ENCODE measurements at regions not wholly inside any gene's neighbourhood (a gene's known extent, or its start where the extent isn't known, plus 50 kb on each side); places are given as distances from the start of the nearest gene placed in this dataset.

DNA sequence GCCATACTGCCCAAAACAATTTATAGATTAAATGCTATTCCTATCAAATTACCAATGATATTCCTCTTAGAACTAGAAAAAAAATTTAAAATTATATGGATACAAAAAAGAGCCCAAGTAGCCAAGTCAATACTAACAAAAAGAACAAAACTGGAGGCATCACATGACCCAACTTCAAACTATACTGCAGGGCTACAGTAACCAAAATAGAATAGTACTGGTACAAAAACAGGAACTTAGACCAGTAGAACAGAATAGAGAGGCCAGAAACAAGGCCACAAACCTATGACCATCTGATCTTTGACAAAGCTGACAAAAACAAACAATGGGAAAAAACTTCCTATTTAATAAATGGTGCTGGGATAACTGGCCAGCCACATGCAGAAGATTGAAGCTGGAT lies 86.1 kb upstream of the KYNU start:
- Histone ChIP-seq H3K79me2 (ENCODE audit: control insufficient read depth, insufficient read depth, low read length) (no peaks in the 10 kb centered on the region), H3K27me3 (replicated peaks in 1 of 4; ENCODE audit: control extremely low read depth in 1 of 4, control insufficient read depth in 3 of 4, insufficient read depth in 4 of 4, low read length in 3 of 4) (no peaks in the 10 kb centered on the region), H3K4me2 (replicated peaks; ENCODE audit: low read depth, low read length, poor library complexity, severe bottlenecking) (no peak overlapping the region), H3K36me3 (replicated peaks in 1 of 2; ENCODE audit: control extremely low read depth in 1 of 2, control insufficient read depth in 1 of 2, extremely low read depth in 1 of 2, insufficient read depth in 2 of 2, low read length in 1 of 2) (no peaks in the 10 kb centered on the region), H3K9me3 (ENCODE audit: control extremely low read depth in 1 of 3, control insufficient read depth in 2 of 3, insufficient read depth in 1 of 3, low read length in 2 of 3) (no peaks in the 10 kb centered on the region), H3K9ac (ENCODE audit: low read length) (no peak overlapping the region), H3K27ac (ENCODE audit: low read length in 2 of 2) (no peak overlapping the region), H3K4me1 (ENCODE audit: control insufficient read depth in 2 of 2, insufficient read depth in 2 of 2, low read length in 2 of 2) (no peaks in the 10 kb centered on the region), H3K4me3 (ENCODE audit: control extremely low read depth in 1 of 5, extremely low read depth in 1 of 5, insufficient read depth in 1 of 5, low read depth in 2 of 5, low read length in 4 of 5) (no peak overlapping the region), H2AFZ (ENCODE audit: insufficient read depth, low read depth, low read length, poor library complexity, severe bottlenecking) (no peak overlapping the region), H4K20me1 (ENCODE audit: control insufficient read depth, insufficient read depth, low read length, poor library complexity, severe bottlenecking) (no peaks in the 10 kb centered on the region)
- no peak for TF ChIP-seq EZH2 (IDR thresholded peaks at IDR 0.05; ENCODE audit: borderline replicate concordance, insufficient read depth, low read depth, low read length, poor library complexity, severe bottlenecking)
- TF ChIP-seq, protein P1, sequence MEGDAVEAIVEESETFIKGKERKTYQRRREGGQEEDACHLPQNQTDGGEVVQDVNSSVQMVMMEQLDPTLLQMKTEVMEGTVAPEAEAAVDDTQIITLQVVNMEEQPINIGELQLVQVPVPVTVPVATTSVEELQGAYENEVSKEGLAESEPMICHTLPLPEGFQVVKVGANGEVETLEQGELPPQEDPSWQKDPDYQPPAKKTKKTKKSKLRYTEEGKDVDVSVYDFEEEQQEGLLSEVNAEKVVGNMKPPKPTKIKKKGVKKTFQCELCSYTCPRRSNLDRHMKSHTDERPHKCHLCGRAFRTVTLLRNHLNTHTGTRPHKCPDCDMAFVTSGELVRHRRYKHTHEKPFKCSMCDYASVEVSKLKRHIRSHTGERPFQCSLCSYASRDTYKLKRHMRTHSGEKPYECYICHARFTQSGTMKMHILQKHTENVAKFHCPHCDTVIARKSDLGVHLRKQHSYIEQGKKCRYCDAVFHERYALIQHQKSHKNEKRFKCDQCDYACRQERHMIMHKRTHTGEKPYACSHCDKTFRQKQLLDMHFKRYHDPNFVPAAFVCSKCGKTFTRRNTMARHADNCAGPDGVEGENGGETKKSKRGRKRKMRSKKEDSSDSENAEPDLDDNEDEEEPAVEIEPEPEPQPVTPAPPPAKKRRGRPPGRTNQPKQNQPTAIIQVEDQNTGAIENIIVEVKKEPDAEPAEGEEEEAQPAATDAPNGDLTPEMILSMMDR (IDR thresholded peaks at IDR 0.05): no peak
- Mint-ChIP-seq H3K27me3 (no peaks in the 10 kb centered on the region), H3K4me1 (peaks cover 7% of the 10 kb centered on the region), H3K9me3 (ENCODE audit: insufficient read depth) (peaks cover 3% of the 10 kb centered on the region), H3K27ac (no peak overlapping the region), H3K4me3 (no peak overlapping the region)
- ATAC-seq (ENCODE audit: low read depth): no peak
- POLR2A ChIA-PET: no interaction called here
- no peak for DNase-seq
- intact Hi-C loops (cut with micrococcal nuclease): no loop called here
- CTCF ChIA-PET: no interaction called here

DNA sequence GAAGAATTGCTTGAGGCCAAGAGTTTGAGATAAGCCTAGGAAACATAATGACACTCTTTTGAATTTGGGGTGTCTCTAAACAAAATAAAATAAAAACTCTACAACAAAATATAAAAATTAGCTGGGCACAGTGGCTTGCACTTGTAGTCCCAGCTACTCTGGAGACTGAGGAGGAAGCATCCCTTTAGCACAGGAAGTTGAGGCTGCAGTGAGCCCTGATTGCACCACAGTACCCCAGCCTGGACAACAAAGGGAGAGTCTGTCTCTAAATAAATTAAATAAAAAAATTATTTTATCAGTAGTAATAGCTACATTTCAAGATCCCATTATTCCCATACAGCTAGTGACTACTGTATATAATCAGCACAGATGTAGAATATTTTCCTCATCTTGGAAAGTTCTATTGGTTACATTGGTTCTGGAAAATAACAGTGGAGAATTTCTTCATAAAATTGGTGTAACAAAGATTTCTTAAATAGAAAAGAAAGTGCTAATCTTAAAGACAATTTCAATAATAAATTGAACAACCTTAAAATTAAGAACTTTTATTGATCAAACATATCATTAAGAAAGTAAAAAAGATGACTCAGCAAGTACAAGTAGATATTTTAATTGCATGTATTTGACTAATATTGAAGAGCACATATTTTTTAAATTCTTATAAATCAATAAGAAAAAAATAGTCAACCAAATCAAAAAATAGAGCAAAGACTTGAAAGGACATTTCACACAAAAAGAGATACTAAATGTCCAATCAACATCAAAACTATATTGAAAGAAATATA lies 90.4 kb upstream of the KYNU start:
- H3K9me3 Mint-ChIP-seq (ENCODE audit: insufficient read depth): no peaks in the 10 kb centered on the region
- intact Hi-C loops (cut with micrococcal nuclease): no loop called here
- H2AFZ ChIP-seq (ENCODE audit: insufficient read depth, low read depth, low read length, poor library complexity, severe bottlenecking): no peak overlapping the region
- CTCF ChIA-PET: no interaction called here
- H3K4me1 Mint-ChIP-seq: peaks cover 7% of the 10 kb centered on the region
- H3K4me2 ChIP-seq (replicated peaks; ENCODE audit: low read depth, low read length, poor library complexity, severe bottlenecking): no peak overlapping the region
- no peaks in the 10 kb centered on the region for H3K27me3 Mint-ChIP-seq
- no peak for ATAC-seq (ENCODE audit: low read depth)
- no peak overlapping the region for H3K27ac ChIP-seq (ENCODE audit: low read length in 2 of 2)
- no peak overlapping the region for H3K9ac ChIP-seq (ENCODE audit: low read length)
- no peak overlapping the region for H3K4me3 ChIP-seq (ENCODE audit: control extremely low read depth in 1 of 5, extremely low read depth in 1 of 5, insufficient read depth in 1 of 5, low read depth in 2 of 5, low read length in 4 of 5)
- no peaks in the 10 kb centered on the region for H3K4me1 ChIP-seq (ENCODE audit: control insufficient read depth in 2 of 2, insufficient read depth in 2 of 2, low read length in 2 of 2)
- no peaks in the 10 kb centered on the region for H3K36me3 ChIP-seq (replicated peaks in 1 of 2; ENCODE audit: control extremely low read depth in 1 of 2, control insufficient read depth in 1 of 2, extremely low read depth in 1 of 2, insufficient read depth in 2 of 2, low read length in 1 of 2)
- H3K79me2 ChIP-seq (ENCODE audit: control insufficient read depth, insufficient read depth, low read length): no peaks in the 10 kb centered on the region
- H3K9me3 ChIP-seq (ENCODE audit: control extremely low read depth in 1 of 3, control insufficient read depth in 2 of 3, insufficient read depth in 1 of 3, low read length in 2 of 3): no peaks in the 10 kb centered on the region
- no peak overlapping the region for H3K27ac Mint-ChIP-seq
- no peaks in the 10 kb centered on the region for H3K27me3 ChIP-seq (replicated peaks in 1 of 4; ENCODE audit: control extremely low read depth in 1 of 4, control insufficient read depth in 3 of 4, insufficient read depth in 4 of 4, low read length in 3 of 4)
- H4K20me1 ChIP-seq (ENCODE audit: control insufficient read depth, insufficient read depth, low read length, poor library complexity, severe bottlenecking): no peaks in the 10 kb centered on the region
- no peak overlapping the region for H3K4me3 Mint-ChIP-seq
- POLR2A ChIA-PET: no interaction called here
- no peak for DNase-seq
- TF ChIP-seq, protein P1 (IDR thresholded peaks at IDR 0.05): no peak
- TF ChIP-seq EZH2 (IDR thresholded peaks at IDR 0.05; ENCODE audit: borderline replicate concordance, insufficient read depth, low read depth, low read length, poor library complexity, severe bottlenecking): no peak

Data from B cell (primary cell).